Progenitor cell of endocrine pancreas (in vitro differentiated cells): ENCODE measurements at regions not wholly inside any gene's neighbourhood (a gene's known extent, or its start where the extent isn't known, plus 50 kb on each side); places are given as distances from the start of the nearest gene placed in this dataset.

ENCODE experiments used
- DNase-seq: peaks from one replicate; pipeline ENCODE4 v3.0.0; 2021; ENCODE audit warnings: low spot score; ENCODE audit not compliant: unreplicated experiment
- H3K27ac Mint-ChIP-seq: 2 replicates; pipeline ENCODE4 v1.8.0; 2021; ENCODE audit warnings: mild to moderate bottlenecking, moderate library complexity, mixed read lengths
- H3K27me3 Mint-ChIP-seq: 2 replicates; pipeline ENCODE4 v1.8.0; 2021; ENCODE audit warnings: mixed read lengths
- H3K36me3 Mint-ChIP-seq: 2 replicates; pipeline ENCODE4 v1.8.0; 2022; ENCODE audit warnings: mixed read lengths; ENCODE audit not compliant: insufficient read depth
- H3K4me1 Mint-ChIP-seq: 2 replicates; pipeline ENCODE4 v1.8.0; 2021; ENCODE audit warnings: low read depth, mixed read lengths
- H3K4me3 Mint-ChIP-seq: 2 replicates; pipeline ENCODE4 v1.8.0; 2021; ENCODE audit warnings: low read depth, mild to moderate bottlenecking, moderate library complexity, mixed read lengths
- H3K9me3 Mint-ChIP-seq: 2 replicates; pipeline ENCODE4 v1.8.0; 2021; ENCODE audit warnings: low read depth, mixed read lengths
- CTCF ChIP-seq: fragments of 200-600 bp; sonication (generic); IDR thresholded peaks from one replicate; pipeline ENCODE4 v1.5.0; 2021; ENCODE audit warnings: antibody characterized with exemption, mild to moderate bottlenecking; ENCODE audit not compliant: unreplicated experiment

- Mint-ChIP-seq H3K4me1 (no peaks in the 10 kb centered on the region), H3K36me3 (no peaks in the 10 kb centered on the region), H3K9me3 (no peaks in the 10 kb centered on the region), H3K27ac (no peak overlapping the region), H3K27me3 (peaks cover 17% of the 10 kb centered on the region), H3K4me3 (no peak overlapping the region)
- no peak for DNase-seq
- TF ChIP-seq CTCF: no peak
These were observed 68.3 kb upstream of the YPEL5 start for GRCh38 chr2:30078521-30078920.

GRCh38 chr2:30084915-30085314, 61.9 kb upstream of the YPEL5 start:
- no peak overlapping the region for H3K4me3 Mint-ChIP-seq
- no peaks in the 10 kb centered on the region for H3K36me3 Mint-ChIP-seq
- no peaks in the 10 kb centered on the region for H3K9me3 Mint-ChIP-seq
- peaks cover 20% of the 10 kb centered on the region for H3K27me3 Mint-ChIP-seq
- no peak for DNase-seq
- no peak overlapping the region for H3K27ac Mint-ChIP-seq
- no peak for TF ChIP-seq CTCF
- H3K4me1 Mint-ChIP-seq: peaks cover 2% of the 10 kb centered on the region

GRCh38 chr2:30089171-30089570, 57.6 kb upstream of the YPEL5 start:
- H3K9me3 Mint-ChIP-seq: no peaks in the 10 kb centered on the region
- no peak overlapping the region for H3K27ac Mint-ChIP-seq
- no peak for DNase-seq
- TF ChIP-seq CTCF: no peak
- H3K4me3 Mint-ChIP-seq: no peak overlapping the region
- H3K27me3 Mint-ChIP-seq: peaks cover 20% of the 10 kb centered on the region
- H3K4me1 Mint-ChIP-seq: peaks cover 2% of the 10 kb centered on the region
- H3K36me3 Mint-ChIP-seq: no peaks in the 10 kb centered on the region

GRCh38 chr2:30095402-30095801, 51.4 kb upstream of the YPEL5 start:
- Mint-ChIP-seq H3K4me1 (no peaks in the 10 kb centered on the region), H3K36me3 (no peaks in the 10 kb centered on the region), H3K9me3 (no peaks in the 10 kb centered on the region), H3K4me3 (no peak overlapping the region), H3K27me3 (peaks cover 24% of the 10 kb centered on the region), H3K27ac (no peak overlapping the region)
- DNase-seq: no peak
- no peak for TF ChIP-seq CTCF

GRCh38 chr2:30096451-30096850, 50.4 kb upstream of the YPEL5 start:
- Mint-ChIP-seq H3K4me1 (no peaks in the 10 kb centered on the region), H3K27me3 (peaks cover 19% of the 10 kb centered on the region), H3K4me3 (no peak overlapping the region), H3K9me3 (peaks cover 3% of the 10 kb centered on the region), H3K27ac (no peak overlapping the region), H3K36me3 (no peaks in the 10 kb centered on the region)
- no peak for DNase-seq
- no peak for TF ChIP-seq CTCF
